Renal cortex interstitium (tissue), 11 donors: ENCODE measurements at regions not wholly inside any gene's neighbourhood (a gene's known extent, or its start where the extent isn't known, plus 50 kb on each side); places are given as distances from the start of the nearest gene placed in this dataset.

Experiments
- DNase-seq, 11 donors: peaks; one replicate each; pipeline ENCODE4 v3.0.0-alpha.2; 2013; ENCODE audit warnings: low read depth in 9 of 11, low spot score in 4 of 11; ENCODE audit errors: extremely low read depth in 1 of 11

DNA sequence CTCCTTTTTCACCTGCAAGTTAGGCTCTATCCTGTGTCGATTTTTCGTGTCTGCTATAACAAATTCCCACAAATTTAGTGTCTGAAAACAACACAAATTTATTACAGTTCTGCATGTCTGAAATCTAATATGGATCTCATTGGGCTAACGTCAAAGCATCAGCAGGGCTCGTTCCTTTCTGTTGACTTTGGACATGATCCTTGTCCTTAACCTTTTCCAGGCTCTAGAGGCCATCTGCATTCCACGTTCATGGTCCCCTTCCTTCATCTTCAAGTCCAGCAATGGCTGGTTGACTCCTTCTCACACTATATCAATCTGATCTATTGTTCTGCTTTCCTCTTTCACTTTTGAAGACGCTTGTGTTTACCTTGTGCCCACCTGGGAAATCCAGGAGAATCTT, 165.7 kb upstream of the RARB start:
- DNase-seq = no peak

- DNase-seq = no peak
Measured at GRCh38 chr3:25265284-25265683, 162.8 kb upstream of the RARB start.

- DNase-seq = no peak
Measured at GRCh38 chr3:25266677-25267076, 161.4 kb upstream of the RARB start.

GRCh38 chr3:25272090-25272489, 156.0 kb upstream of the RARB start:
- DNase-seq = no peak

- no peak for DNase-seq
Measured at GRCh38 chr3:25273582-25274171, 154.4 kb upstream of the RARB start.

GRCh38 chr3:25277503-25277902, 150.6 kb upstream of the RARB start:
- DNase-seq = no peak

GRCh38 chr3:25281041-25281731, 146.9 kb upstream of the RARB start:
- no peak for DNase-seq

DNA sequence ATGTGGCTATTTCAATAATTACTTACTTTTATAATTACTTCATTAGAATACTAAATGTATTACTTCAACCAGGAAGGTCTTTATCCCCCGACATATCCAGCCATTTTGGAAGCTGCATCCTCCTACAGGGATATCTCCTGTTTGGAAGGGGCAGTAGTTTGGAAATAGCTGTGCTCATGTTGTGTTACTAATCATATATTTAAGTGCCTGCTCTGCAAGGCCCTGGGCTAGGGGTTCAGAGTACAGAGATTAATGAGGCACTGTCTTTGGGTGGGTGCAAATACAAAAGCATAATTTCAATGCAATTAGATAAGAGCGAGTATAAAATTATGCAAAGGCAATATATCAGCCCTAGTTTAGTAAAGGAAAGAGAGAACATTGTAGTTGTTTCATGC, 146.3 kb upstream of the RARB start:
- DNase-seq = no peak

GRCh38 chr3:25283613-25284012, 144.4 kb upstream of the RARB start:
- no peak for DNase-seq

DNA sequence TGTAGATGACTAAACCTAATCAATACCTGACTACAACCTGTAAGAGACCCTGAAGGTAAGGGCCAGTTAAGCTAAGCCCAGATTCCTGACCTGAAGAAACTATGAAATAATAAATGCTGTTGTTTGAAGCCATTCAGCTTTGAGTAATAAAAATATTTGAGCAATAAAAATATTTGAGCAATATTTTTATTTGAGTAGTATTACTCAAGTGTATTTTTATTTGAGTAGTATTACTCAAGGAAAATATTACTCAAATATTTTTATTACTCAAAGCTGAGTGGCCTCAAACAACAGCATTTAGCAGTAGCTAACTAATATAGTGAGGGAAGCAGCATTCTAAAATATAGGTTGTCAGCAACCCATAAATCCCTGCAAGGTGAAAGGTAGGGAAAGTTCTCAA, 143.8 kb upstream of the RARB start:
- DNase-seq = no peak

GRCh38 chr3:25287291-25287884, 140.7 kb upstream of the RARB start:
- no peak for DNase-seq

DNA sequence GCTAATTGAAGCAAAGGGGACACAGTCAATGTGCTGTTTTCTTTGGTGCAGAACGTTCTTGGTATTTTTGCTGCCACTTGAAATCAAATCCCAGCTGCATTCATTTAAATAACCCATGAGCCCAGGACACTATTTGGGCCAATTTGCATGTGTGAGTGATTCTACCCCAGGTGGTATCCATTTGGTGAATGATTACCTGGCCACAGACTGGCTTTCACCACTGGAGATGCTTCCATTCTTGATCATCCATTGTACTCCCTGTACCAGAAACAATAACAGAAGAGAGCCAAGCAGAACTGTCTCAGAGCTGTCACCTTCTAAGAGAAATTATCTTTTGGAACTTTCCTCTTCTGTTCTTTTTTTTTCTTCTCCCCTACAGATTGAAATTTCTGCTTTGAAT, 139.7 kb upstream of the RARB start:
- DNase-seq = no peak

- DNase-seq = no peak
Measured at GRCh38 chr3:25289156-25289555, 138.9 kb upstream of the RARB start.

DNA sequence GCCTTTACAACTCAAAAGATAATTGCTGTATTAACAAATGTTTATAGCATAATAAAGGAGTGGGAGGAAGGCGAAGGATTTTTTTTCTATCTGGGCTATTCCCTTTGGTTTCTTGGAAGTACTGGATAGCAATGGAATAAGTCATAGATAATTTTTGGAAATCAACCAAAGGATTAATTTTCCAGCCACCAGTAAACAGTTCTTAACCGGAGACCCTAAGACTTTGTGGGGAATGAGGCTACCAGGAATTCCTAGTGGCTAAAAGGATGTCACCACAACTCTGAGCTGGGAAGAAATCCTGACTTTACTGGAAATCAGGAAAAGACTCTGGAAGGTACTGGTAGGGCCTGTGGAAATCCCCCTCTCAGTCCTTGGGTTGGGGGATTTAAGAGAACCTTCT, 138.4 kb upstream of the RARB start:
- no peak for DNase-seq

DNA sequence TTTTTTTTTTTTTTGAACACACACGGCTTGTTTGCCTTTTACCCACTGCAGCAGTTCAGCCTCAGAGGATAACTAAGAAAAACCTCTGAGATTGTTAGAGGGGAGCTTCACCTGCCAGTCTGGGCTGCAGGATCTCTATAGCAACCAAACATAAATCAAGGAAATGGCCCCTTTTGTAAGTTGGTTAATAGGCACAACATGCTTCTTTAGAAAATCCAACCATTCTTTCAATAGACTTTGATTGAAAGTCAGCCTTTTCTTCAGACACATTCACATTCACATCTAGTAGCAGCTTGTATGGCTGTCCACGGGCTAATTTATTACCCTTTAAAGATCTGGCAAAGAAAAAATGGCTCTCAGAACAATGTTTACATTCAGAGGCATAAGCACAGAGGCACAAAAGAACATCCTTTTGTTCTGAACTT, 136.6 kb upstream of the RARB start:
- peak in 9 of 11 donors; percentile 15 to 49 (median 29) for DNase-seq

DNA sequence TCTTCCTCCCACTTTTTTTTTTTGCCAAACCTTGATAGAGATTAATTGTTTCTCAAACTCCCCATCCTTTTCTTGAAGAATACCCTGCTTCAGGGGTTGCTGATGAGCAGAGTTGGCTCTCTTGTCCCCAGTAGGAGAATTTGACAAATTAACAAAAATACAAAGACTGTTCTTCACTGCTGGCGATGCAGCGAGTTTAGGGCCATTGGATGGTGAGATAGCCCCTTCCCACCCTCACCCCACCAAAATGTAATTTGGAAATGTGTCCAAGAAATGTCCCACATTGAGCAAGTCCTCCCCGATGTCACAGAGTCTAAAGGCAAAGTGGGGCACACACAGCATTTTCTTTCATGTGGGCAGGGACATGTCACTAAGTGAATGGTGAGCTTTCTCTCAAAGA, 136.0 kb upstream of the RARB start:
- DNase-seq = no peak

DNA sequence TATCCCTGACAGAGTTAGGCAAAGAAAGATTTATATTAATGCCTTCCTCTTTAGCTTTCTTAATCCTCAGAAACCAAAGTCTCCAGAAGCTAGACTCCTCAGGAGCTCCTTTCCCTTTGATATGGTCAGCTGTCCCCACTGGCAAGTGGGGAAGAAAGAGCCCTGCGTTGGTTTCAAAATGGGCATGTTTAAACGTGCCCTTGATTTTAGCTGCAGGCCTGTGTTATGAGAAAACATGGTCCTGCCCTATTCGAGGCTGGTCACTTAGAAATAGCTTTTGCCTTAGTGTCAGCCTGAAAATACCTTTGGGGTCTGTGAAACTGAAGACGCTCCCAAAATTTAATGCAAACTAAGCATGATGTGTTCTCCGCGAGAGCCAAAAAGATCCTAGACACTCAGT, 135.5 kb upstream of the RARB start:
- no peak for DNase-seq

GRCh38 chr3:25293736-25294135, 134.3 kb upstream of the RARB start:
- DNase-seq = peak in 2 of 11 donors; percentile 8 to 26

DNA sequence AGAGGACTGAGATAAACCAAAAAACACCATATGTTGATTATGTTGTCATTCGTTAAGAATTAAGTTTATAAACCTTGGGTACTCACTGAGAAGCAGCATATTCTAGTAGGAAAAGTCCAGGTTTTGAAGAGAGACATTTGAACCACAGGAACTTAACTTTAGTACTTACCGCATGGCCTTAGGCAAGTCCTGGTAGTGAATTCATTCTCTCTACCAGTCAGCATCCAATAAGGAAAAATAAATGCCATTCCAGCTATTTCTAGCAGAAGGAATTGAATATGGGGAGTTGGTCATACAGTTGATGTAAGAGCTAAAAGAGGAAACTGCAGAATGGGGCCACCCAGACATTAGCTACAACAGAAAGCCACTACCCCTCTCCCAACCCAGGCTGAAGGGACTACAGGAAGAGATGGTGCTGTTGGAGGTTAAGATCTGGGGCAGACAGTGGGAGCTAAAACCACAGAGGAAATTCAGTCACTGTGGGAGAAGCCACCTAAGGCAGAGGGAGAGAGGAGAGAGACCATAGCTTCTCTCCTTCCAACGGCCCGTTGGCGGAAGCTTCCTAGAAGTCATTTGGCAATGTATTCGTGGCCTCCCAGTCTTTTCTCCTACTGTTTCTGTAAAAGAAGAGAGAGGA, 133.8 kb upstream of the RARB start:
- no peak for DNase-seq
